SK-N-SH treated with all-trans-retinoic acid at 6 μM for 48 hours (cell line): ENCODE measurements at regions not wholly inside any gene's neighbourhood (a gene's known extent, or its start where the extent isn't known, plus 50 kb on each side); places are given as distances from the start of the nearest gene placed in this dataset.

ENCODE experiments used
- ATAC-seq: fragments of 200-7000 bp; cut with Tn5 transposase; 3 replicates; pipeline ENCODE4 v1.9.1; 2020; ENCODE audit warnings: mild to moderate bottlenecking, moderate library complexity
- CREB5 ChIP-seq: fragments of 250-450 bp; sonication (Bioruptor Pico); IDR thresholded peaks from 2 replicates; pipeline ENCODE4 v1.5.1; 2020; ENCODE audit warnings: low read depth, mild to moderate bottlenecking, moderate library complexity
- CSDC2 ChIP-seq: fragments of 250-450 bp; sonication (Bioruptor Pico); IDR thresholded peaks from 2 replicates; pipeline ENCODE4 v1.5.0; 2020; ENCODE audit warnings: mild to moderate bottlenecking, moderate library complexity
- ESRRG ChIP-seq: fragments of 250-450 bp; sonication (Bioruptor Pico); IDR thresholded peaks from 2 replicates; pipeline ENCODE4 v1.6.1; 2021; ENCODE audit warnings: mild to moderate bottlenecking
- ISL1 ChIP-seq: fragments of 250-450 bp; sonication (Bioruptor Pico); IDR thresholded peaks from 2 replicates; pipeline ENCODE4 v2.1.2; 2022; ENCODE audit warnings: mild to moderate bottlenecking, moderate library complexity
- POU6F1 ChIP-seq: fragments of 250-450 bp; sonication (Bioruptor Pico); IDR thresholded peaks from 2 replicates; pipeline ENCODE4 v1.8.0; 2021; ENCODE audit warnings: low read depth, mild to moderate bottlenecking, moderate library complexity, borderline replicate concordance
- PPARA ChIP-seq: fragments of 250-450 bp; sonication (Bioruptor Pico); IDR thresholded peaks from 2 replicates; pipeline ENCODE4 v1.5.0; 2020; ENCODE audit warnings: mild to moderate bottlenecking, borderline replicate concordance
- RARB ChIP-seq: fragments of 250-450 bp; sonication (Bioruptor Pico); IDR thresholded peaks from 2 replicates; pipeline ENCODE4 v1.8.0; 2021; ENCODE audit warnings: mild to moderate bottlenecking, moderate library complexity
- TCF4 ChIP-seq: fragments of 250-450 bp; sonication (Bioruptor Pico); IDR thresholded peaks from 2 replicates; pipeline ENCODE4 v1.8.0; 2021; ENCODE audit warnings: mild to moderate bottlenecking, moderate library complexity, borderline replicate concordance
- TOX ChIP-seq: fragments of 250-450 bp; sonication (Bioruptor Pico); IDR thresholded peaks from 2 replicates; pipeline ENCODE4 v1.8.0; 2021; ENCODE audit warnings: mild to moderate bottlenecking, moderate library complexity, borderline replicate concordance
- TSHZ2 ChIP-seq: fragments of 250-450 bp; sonication (Bioruptor Pico); IDR thresholded peaks from 2 replicates; pipeline ENCODE4 v1.5.0; 2020; ENCODE audit warnings: mild to moderate bottlenecking, moderate library complexity
- ZFP3 ChIP-seq: fragments of 250-450 bp; sonication (Bioruptor Pico); IDR thresholded peaks from 2 replicates; pipeline ENCODE4 v1.5.0; 2020; ENCODE audit warnings: mild to moderate bottlenecking, moderate library complexity
- ZFP30 ChIP-seq: fragments of 450-650 bp; formaldehyde crosslinking; IDR thresholded peaks from 2 replicates; pipeline ENCODE4 v1.5.0; 2022; ENCODE audit warnings: mild to moderate bottlenecking, moderate library complexity
- ZNF70 ChIP-seq: fragments of 450-650 bp; formaldehyde crosslinking; IDR thresholded peaks from 2 replicates; pipeline ENCODE4 v1.5.0; 2020; ENCODE audit warnings: mild to moderate bottlenecking, moderate library complexity

- no peak for TF ChIP-seq TSHZ2 (CRISPR knock-in tag)
Measured at GRCh38 chr12:126117502-126117901, 1052.3 kb downstream of the AACS start (continued).

- ATAC-seq = no peak
- no peak for TF ChIP-seq POU6F1 (CRISPR knock-in tag)
- TF ChIP-seq TSHZ2 (CRISPR knock-in tag) = no peak
- TF ChIP-seq, all 23 proteins: peak for 0
Measured at GRCh38 chr12:126139355-126139754, 1074.1 kb downstream of the AACS start.

- no peak for ATAC-seq
- TF ChIP-seq ISL1 (CRISPR knock-in tag) = no peak
- no peak for TF ChIP-seq ZNF70
- TF ChIP-seq CREB5 (CRISPR knock-in tag) = no peak
- no peak for TF ChIP-seq TOX (CRISPR knock-in tag)
- no peak for TF ChIP-seq PPARA (CRISPR knock-in tag)
- no peak for TF ChIP-seq TCF4 (CRISPR knock-in tag)
Measured at GRCh38 chr12:126144603-126145002, 1079.4 kb downstream of the AACS start.

GRCh38 chr12:126147321-126147720 lies 1082.1 kb downstream of the AACS start:
- ATAC-seq = no peak
- TF ChIP-seq CREB5 (CRISPR knock-in tag) (no peak), ZFP30 (CRISPR knock-in tag) (no peak), PPARA (CRISPR knock-in tag) (no peak), CSDC2 (no peak)

- peak; percentile 45; the same call in 2 of the 3 replicates for ATAC-seq
- TF ChIP-seq PPARA (CRISPR knock-in tag) (no peak), ZFP3 (no peak), RARB (no peak), TSHZ2 (CRISPR knock-in tag) (no peak), ESRRG (CRISPR knock-in tag) (no peak), CSDC2 (no peak)
Measured at GRCh38 chr12:126156806-126157574, 1091.8 kb downstream of the AACS start.
